ENCODE measurements at regions not wholly inside any gene's neighbourhood (a gene's known extent, or its start where the extent isn't known, plus 50 kb on each side); places are given as distances from the start of the nearest gene placed in this dataset.
"Not testable (repeated sequence)": the region's sequence is repeated elsewhere in the genome, so short reads cannot be mapped to it uniquely, and the experiment has no call there.

GRCh38 chr5:114056185-114056538, 305.7 kb upstream of the KCNN2 start:
- DNase-seq: no peak

GRCh38 chr5:114060866-114061265, 301.0 kb upstream of the KCNN2 start:
- DNase-seq: no peak

- DNase-seq: no peak
Observed at GRCh38 chr5:114062932-114063867, 298.7 kb upstream of the KCNN2 start.

GRCh38 chr5:114065912-114066311, 296.0 kb upstream of the KCNN2 start:
- no peak for DNase-seq

GRCh38 chr5:114070093-114070722, 291.7 kb upstream of the KCNN2 start:
- DNase-seq: no peak

GRCh38 chr5:114089259-114089658, 272.6 kb upstream of the KCNN2 start:
- DNase-seq: peak in 1 of 2 donors; percentile 14

- no peak for DNase-seq
Observed at GRCh38 chr5:114097570-114097969, 264.3 kb upstream of the KCNN2 start.

GRCh38 chr5:114099161-114099560, 262.7 kb upstream of the KCNN2 start:
- DNase-seq: no peak

- no peak for DNase-seq
Observed at GRCh38 chr5:114101153-114101552, 260.7 kb upstream of the KCNN2 start.

- no peak for DNase-seq
Observed at GRCh38 chr5:114113604-114114003, 248.3 kb upstream of the KCNN2 start.

- no peak for DNase-seq
Observed at GRCh38 chr5:114116981-114117380, 244.9 kb upstream of the KCNN2 start.

- DNase-seq: no peak
Observed at GRCh38 chr5:114118511-114118910, 243.4 kb upstream of the KCNN2 start.

- no peak for DNase-seq
Observed at GRCh38 chr5:114120166-114120565, 241.7 kb upstream of the KCNN2 start.

GRCh38 chr5:114122852-114123251, 239.0 kb upstream of the KCNN2 start:
- no peak for DNase-seq

GRCh38 chr5:114123654-114124053, 238.2 kb upstream of the KCNN2 start:
- no peak for DNase-seq

- no peak for DNase-seq
Observed at GRCh38 chr5:114146398-114146797, 215.5 kb upstream of the KCNN2 start.

GRCh38 chr5:114148253-114148652, 213.6 kb upstream of the KCNN2 start:
- DNase-seq: no peak

GRCh38 chr5:114148728-114149127, 213.1 kb upstream of the KCNN2 start:
- not testable (repeated sequence) for DNase-seq

- no peak for DNase-seq
Observed at GRCh38 chr5:114152656-114153360, 209.1 kb upstream of the KCNN2 start.

GRCh38 chr5:114153392-114153791, 208.5 kb upstream of the KCNN2 start:
- no peak for DNase-seq

- no peak for DNase-seq
Observed at GRCh38 chr5:114153833-114154232, 208.0 kb upstream of the KCNN2 start.

- DNase-seq: no peak
Observed at GRCh38 chr5:114166081-114166480, 195.8 kb upstream of the KCNN2 start.

GRCh38 chr5:114174131-114174530, 187.7 kb upstream of the KCNN2 start:
- DNase-seq: no peak

GRCh38 chr5:114174837-114175236, 187.0 kb upstream of the KCNN2 start:
- DNase-seq: no peak

Data from hippocampal formation (tissue), 2 donors.